GM18868 (cell line): ENCODE measurements at regions not wholly inside any gene's neighbourhood (a gene's known extent, or its start where the extent isn't known, plus 50 kb on each side); places are given as distances from the start of the nearest gene placed in this dataset.

Experiments
- ATAC-seq: cut with Tn5 transposase; IDR thresholded peaks from one replicate; pipeline ENCODE4 v1.9.1; 2021; ENCODE audit warnings: mild to moderate bottlenecking, moderate library complexity; ENCODE audit not compliant: unreplicated experiment

- ATAC-seq: no peak
Measured at GRCh38 chr1:88035578-88035977, 648.5 kb upstream of the PKN2 start.

DNA sequence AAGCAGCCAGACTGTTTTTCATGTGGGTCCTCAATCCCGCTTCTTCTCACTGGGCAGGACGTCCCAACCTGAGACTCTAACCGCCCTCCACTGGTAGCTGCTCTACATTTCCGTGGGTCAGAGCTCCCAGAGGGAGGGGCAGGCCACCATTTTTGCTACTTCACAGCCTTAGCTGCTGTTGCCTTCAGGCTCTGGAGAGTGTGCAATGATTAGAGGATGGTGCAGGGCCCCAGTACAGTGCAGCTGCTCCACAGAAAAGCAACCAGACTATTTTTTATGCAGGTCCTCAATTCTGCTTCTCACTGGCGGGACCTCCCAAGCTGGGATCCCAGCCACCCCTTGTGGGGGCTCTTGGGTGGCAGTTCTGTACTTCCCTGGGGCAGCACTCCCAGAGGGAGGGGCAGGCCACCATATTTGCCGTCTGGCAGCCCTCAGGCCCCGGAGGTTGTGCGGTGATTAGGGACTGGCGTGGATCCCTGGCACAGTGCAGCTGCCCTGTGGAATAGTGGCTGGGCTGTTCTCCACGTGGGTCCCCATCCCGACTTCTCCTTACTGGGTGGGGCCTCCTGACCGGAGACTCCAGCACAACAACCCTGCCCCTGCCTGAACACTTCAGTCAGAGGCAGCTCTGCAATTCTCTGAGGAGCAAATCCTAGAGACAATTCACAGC, 647.6 kb upstream of the PKN2 start:
- no peak for ATAC-seq

GRCh38 chr1:88039240-88039639, 644.8 kb upstream of the PKN2 start:
- ATAC-seq: no peak

DNA sequence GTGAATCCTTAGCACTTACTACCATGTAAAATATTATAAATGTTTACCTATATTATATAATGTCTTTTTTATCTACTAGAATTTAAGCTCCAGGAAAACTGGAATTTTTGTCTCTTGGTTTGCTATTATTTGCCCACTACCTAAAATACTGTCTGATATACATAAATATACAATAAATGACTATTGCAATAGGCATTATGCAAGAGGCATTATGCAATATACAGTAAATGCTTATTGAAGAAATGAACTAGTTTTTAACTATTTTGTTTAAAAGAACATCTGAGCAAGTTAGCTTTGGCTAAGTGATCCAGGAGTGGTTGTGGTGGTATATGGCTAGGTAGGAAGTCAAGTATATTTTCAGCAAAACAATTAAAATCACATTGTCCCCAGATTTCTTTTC, 640.2 kb upstream of the PKN2 start:
- ATAC-seq: no peak

- no peak for ATAC-seq
Measured at GRCh38 chr1:88052167-88052566, 631.9 kb upstream of the PKN2 start.

- ATAC-seq: no peak
Measured at GRCh38 chr1:88053065-88053464, 631.0 kb upstream of the PKN2 start.

DNA sequence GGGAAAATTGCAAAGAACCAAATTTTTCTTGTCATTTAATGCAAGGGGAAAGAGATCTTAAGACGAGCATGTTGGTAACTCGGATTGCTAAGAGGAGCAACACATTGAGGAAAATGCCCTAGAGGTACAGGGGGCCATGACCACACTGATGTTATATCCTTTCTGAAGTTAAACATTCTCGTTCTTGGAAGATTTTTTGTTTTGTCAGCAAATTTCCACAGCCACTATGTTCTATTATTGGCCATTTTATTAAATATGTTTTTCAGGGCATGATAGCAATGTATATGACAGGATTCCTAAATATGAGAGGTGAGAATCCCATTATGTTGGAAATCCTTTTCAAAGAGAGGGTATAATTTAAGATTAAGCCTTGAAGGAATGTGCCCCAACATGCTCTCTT, 627.2 kb upstream of the PKN2 start:
- no peak for ATAC-seq

DNA sequence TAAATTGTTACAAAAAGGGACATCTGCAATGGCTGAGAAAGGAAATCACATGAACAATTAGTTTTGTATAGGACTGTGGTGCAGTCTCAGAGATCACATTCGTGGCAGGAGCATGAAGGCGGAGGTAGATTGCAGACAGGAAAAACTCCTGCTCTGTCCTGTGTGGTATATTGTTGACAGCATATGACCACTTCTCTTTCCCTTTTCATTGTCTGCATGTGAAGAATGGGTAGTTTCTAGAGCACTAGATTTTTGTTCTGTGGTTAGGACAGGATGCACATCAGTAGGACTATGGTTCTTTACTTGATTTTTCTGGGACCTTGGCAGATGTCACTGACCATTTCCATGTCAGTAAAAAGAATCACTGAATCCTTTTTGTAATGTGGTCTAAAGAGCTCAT, 625.9 kb upstream of the PKN2 start:
- ATAC-seq: no peak

DNA sequence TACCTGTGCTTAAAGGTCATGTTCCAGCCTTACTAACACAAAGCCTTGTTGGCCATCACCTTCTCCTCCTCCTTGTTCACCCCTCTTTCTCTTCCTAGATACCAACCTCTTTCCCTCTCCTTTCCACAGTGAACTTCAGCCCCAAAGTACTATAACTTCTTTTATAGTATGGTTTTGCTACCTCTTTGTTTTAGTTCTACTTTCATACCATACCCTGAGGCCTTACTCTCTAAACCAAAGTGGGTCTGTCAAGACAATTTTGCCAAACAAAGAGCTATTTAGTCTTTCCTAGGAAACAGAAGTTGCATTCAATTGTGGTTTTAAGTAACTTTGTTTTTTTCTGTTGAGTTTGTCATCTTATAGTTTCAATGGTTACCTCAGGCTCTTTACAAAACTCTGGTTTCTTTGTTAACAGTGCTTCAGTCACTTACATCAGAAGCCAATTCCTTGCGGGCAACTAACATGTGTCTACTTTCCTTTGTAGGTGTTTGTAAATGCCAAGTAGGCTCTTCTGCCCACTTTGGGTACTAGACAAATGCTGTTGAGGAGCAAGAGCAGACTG, 623.9 kb upstream of the PKN2 start:
- ATAC-seq: no peak

- no peak for ATAC-seq
Measured at GRCh38 chr1:88060750-88061491, 623.2 kb upstream of the PKN2 start.

DNA sequence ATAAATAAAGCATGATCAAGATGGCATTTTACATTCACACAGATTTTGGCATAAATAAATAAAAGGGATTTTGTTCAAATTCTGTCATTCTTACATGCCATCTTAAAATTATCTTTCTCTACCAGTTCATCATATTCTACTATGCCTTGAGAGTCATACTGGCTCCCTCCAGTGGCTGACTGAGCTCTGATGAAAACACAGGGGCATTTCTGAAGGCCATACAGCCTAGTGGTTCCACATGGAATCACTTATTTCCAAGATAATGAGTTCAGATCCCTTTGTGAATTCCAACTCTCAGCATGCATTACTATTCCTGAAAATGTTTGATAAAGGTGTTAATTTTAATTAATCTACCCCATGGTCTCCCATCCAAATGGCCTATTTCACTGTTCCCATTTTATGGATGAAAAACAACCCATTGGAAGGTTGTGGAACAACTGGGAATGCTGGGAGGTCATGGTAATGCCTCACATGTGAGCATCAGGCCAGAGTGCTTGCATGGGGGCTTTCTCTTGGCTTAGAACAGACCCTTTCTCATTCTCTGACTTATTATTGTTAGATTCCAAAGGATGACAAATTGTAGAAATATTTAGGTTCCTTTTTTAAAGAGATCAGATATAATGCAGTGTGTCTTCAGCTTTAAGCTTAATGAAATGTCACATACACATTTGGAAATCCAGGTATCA, 622.4 kb upstream of the PKN2 start:
- ATAC-seq: peak; percentile 84

- ATAC-seq: no peak
Measured at GRCh38 chr1:88062650-88063153, 621.4 kb upstream of the PKN2 start.

DNA sequence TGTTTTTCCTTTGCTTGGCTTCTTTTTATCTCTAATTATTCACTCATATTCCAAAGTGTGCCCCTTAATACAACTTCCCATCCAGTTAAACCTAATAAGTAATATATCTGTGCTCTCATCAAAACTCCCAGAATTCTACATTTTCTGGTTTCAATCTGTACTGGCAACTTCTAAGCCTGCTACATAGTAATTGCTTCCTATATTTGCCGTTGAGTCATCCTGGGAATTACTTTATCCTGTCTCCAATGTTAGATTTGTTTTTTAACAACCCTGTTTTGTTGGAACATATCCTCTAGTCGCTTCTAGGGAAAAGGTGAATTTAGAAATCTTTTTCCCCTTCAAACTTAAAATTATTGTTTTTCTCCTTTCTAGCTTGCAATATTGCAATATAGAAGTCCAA, 620.5 kb upstream of the PKN2 start:
- ATAC-seq: no peak

DNA sequence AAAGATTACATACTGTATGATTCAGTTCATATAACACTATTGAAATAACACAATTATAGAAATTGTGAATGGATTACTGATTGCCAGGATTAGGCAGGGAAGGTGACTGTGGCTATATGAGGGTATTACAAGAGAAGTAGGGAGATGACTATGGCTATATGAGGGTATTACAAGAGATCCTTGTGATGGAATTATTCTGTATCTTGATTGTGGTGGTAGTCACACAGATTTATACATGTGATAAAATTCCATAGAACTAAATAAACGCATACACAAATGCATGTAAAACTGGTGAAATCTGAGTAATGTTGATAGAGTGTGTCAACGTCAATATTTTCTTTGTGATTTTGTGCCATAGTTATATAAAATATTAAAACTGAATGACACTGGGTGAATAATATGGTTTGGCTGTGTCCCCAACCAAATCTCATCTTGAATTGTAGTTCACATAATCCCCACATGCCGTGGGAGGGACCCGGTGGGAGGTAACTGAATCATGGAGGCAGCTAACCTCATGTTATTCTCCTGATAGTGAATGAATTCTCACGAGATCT, 615.6 kb upstream of the PKN2 start:
- no peak for ATAC-seq

DNA sequence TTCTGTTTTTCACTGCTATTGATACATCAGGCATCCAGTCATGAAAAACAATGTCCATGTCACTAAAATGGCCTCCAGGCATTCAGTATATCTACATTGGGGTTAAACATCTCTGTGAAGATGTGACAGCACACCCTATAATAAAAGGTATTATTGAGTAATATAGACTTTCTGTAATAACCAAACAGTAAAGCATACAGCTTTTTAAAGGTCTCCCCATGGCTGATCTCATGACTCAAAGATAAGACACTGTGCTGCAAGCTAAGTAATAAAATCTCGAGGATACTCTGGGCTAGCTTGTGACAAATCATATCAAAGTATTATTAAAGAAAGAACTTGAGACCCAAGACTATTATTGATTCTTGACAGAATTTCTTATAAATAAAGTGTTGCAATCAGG, 613.1 kb upstream of the PKN2 start:
- no peak for ATAC-seq

GRCh38 chr1:88074661-88075060, 609.4 kb upstream of the PKN2 start:
- no peak for ATAC-seq

DNA sequence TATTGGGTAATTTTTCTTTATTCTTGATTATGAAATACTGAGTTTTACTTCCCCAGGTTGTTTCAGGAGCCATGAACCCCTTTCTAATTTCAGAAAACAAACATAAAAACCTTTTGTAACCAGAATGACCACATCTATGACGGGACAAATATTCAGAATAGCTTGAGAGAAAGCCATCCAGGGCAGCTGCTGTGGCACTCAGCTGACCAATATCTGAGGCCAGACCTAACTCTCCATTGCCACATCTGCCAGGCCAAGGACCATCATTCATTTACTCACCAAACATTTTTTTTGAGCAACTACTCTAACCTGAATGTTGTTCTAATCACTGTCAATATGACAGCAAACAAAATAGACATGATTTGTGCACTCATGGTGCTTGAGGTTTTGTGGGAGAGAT, 608.3 kb upstream of the PKN2 start:
- ATAC-seq: no peak

DNA sequence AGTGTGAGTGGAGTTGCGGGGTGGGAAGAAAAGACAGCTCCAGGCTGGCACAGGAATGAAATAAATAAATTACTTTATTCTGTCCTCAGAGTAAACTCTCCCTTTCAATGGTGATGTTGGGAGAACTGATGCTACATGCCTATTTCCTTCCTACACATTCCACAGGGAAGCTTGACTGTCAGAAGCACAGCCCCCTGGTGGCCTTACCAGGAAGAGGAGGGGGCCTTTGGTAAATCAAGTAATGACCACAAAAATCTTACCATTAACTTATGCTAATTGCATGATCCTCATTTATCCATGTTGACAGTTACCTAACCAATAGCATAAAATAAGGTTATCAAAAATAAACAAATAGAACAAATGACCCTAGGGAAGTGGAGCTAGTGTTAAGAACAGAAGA, 605.0 kb upstream of the PKN2 start:
- ATAC-seq: no peak

GRCh38 chr1:88080875-88081274, 603.2 kb upstream of the PKN2 start:
- no peak for ATAC-seq

DNA sequence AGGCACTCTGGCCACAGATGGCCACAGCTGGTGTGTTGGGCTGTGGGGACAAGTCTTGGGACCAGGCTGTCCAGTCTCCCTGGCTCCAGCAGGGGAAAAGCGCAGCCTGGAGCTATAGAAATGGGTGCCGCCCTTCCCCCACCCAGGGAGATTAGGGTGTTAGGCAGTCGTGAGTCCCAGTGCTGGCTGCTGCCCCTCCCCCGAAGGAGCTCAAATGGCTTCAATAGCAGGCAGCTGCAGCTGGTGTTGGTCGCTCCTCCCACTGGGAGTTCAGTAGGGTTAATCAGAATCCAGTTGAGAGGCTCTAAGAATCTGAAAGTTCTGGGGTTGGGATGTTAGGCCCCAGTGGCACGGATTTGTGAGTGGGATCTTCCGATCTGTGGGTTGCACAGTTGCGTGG, 595.6 kb upstream of the PKN2 start:
- no peak for ATAC-seq

GRCh38 chr1:88089961-88090360, 594.1 kb upstream of the PKN2 start:
- no peak for ATAC-seq
